ENCODE measurements at regions not wholly inside any gene's neighbourhood (a gene's known extent, or its start where the extent isn't known, plus 50 kb on each side); places are given as distances from the start of the nearest gene placed in this dataset.

DNA sequence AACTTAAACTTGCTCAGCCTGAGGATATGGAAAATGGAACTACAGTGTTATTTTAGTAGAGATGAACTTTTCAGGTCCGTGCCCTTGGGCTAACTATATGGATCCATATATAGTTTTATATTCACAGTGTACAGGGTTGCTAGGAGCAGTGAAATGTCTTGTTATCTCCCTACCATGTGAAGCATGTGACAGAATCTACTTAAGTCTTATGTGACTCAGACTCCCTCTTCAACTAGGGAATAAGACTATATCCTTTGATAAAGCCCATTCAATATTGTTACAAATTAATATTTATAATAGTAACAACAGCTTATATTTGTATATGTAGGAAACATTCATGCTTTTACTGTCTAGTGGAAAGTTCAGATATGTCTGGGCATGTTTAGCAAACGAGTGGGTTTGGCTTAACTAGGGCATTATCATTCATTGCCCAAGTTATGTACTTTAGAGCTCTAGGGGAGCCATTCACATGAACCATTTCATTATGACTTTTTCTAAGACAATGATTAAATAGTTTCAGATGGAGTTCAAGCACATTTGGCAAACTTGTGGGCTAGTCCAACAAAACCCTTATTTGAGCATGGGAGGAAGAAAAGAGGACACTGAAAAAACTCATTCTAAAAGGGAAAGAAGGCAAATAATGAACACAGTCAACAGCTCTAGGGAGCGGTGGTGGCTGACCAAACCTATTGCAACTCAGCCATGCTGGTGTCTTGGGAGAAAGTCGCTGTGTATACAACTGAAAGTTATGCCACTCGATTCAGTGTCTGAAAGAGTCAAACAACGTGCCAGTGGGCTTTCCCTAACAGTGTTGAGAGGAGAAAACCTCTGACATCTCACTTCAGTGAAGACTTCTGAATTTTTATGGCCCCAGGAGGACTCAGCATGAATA lies 305.9 kb upstream of the G2E3 start:
- no peaks in the 10 kb centered on the region for H3K36me3 ChIP-seq (ENCODE audit: control insufficient read depth in 2 of 2, insufficient read depth in 2 of 2, low read length in 1 of 2)
- no peaks in the 10 kb centered on the region for H3K79me2 ChIP-seq (ENCODE audit: control insufficient read depth, insufficient read depth, low read length)
- H4K20me1 ChIP-seq (ENCODE audit: control insufficient read depth, insufficient read depth) = no peaks in the 10 kb centered on the region
- no peak overlapping the region for H3K27ac ChIP-seq (ENCODE audit: control insufficient read depth, insufficient read depth)
- FAIRE-seq (no peak), DNase-seq (ENCODE audit: low read depth, low spot score) (no peak), ATAC-seq (peak; percentile 41)
- H3K4me1 ChIP-seq (ENCODE audit: control insufficient read depth, insufficient read depth, low read length) = no peaks in the 10 kb centered on the region
- BruUV-seq (replicated peaks) = no TSS peak
- RAD21 ChIA-PET (ENCODE audit: unreplicated experiment) = no interaction called here
- intact Hi-C loops (cut with micrococcal nuclease; ENCODE audit: unreplicated experiment) (no loop called here), in situ Hi-C loops (cut with MboI) (no loop called here)
- SMC1A ChIA-PET (ENCODE audit: uncharacterized antibody, unreplicated experiment) = no interaction called here
- POLR2A ChIA-PET = no interaction called here
- TF ChIP-seq NFYA (IDR thresholded peaks at IDR 0.05; ENCODE audit: borderline replicate concordance, low read depth, low read length) = no peak
- TF ChIP-seq NBN (IDR thresholded peaks at IDR 0.05) = no peak
- no peak for TF ChIP-seq BCL11A (IDR thresholded peaks at IDR 0.05; ENCODE audit: low read depth, low read length)
- TF ChIP-seq STAT3 (IDR thresholded peaks at IDR 0.05; ENCODE audit: low read depth, low read length) = no peak
- no peak for TF ChIP-seq EED (IDR thresholded peaks at IDR 0.05; ENCODE audit: low read depth)
- TF ChIP-seq HDAC6 (IDR thresholded peaks at IDR 0.05; ENCODE audit: unreplicated experiment) = no peak
- no peak for TF ChIP-seq ZNF622 (IDR thresholded peaks at IDR 0.05)
- TF ChIP-seq ATF7 (IDR thresholded peaks at IDR 0.05; ENCODE audit: low read depth) = no peak
- TF ChIP-seq NR2F1 (conservative IDR thresholded peaks at IDR 0.05) = no peak
- TF ChIP-seq MYB (IDR thresholded peaks at IDR 0.05; ENCODE audit: borderline replicate concordance, low read depth, low read length) = no peak
- no peak for TF ChIP-seq CHD1 (IDR thresholded peaks at IDR 0.05; ENCODE audit: low read depth, low read length)
- no peaks in the 10 kb centered on the region for H3K9me3 ChIP-seq (replicated peaks; ENCODE audit: control insufficient read depth, insufficient read depth, low read length)
- H3K4me2 ChIP-seq (ENCODE audit: control insufficient read depth, insufficient read depth) = no peak overlapping the region
- CTCF ChIA-PET = interaction anchor here (2.4 kb wide), 1 partner anchor 18 kb away, joined by 9 read pairs; no protein-coding TSS in a partner anchor
- 8% methylated on average over 6 of the region's 6 CpGs for WGBS (ENCODE audit: insufficient coverage, insufficient replicate concordance, low lambda C conversion rate, missing lambda C conversion rate)
- no peak overlapping the region for H2AFZ ChIP-seq (ENCODE audit: control insufficient read depth, low read depth, low read length)
- H3K4me3 ChIP-seq = no peak overlapping the region
- no peaks in the 10 kb centered on the region for H3K27me3 ChIP-seq (replicated peaks in 1 of 2; ENCODE audit: control insufficient read depth in 2 of 2, insufficient read depth in 2 of 2, low read length in 1 of 2)
- H3K9ac ChIP-seq (ENCODE audit: control insufficient read depth, insufficient read depth, low read length) = no peak overlapping the region

Measured in GM12878 (cell line).